Ectodermal cell (in vitro differentiated cells): ENCODE measurements at regions not wholly inside any gene's neighbourhood (a gene's known extent, or its start where the extent isn't known, plus 50 kb on each side); places are given as distances from the start of the nearest gene placed in this dataset.

Source experiments
- H3K27ac ChIP-seq: 2 replicates; pipeline ENCODE4 v1.7.0; 2013; ENCODE audit warnings: mild to moderate bottlenecking, low read depth, low read length; ENCODE audit not compliant: insufficient read depth, poor library complexity, severe bottlenecking
- H3K27me3 ChIP-seq: 2 replicates; pipeline ENCODE4 v1.7.0; 2013; ENCODE audit warnings: mild to moderate bottlenecking, low read length; ENCODE audit not compliant: insufficient read depth, control insufficient read depth, poor library complexity, severe bottlenecking
- H3K36me3 ChIP-seq: one replicate; pipeline ENCODE4 v1.7.0; 2013; ENCODE audit warnings: low read length; ENCODE audit not compliant: control insufficient read depth, insufficient read depth
- H3K4me1 ChIP-seq: one replicate; pipeline ENCODE4 v1.7.0; 2013; ENCODE audit warnings: low read length; ENCODE audit not compliant: control insufficient read depth, insufficient read depth
- H3K4me3 ChIP-seq: 2 replicates; pipeline ENCODE4 v1.7.0; 2013; ENCODE audit warnings: low read depth, low read length, control low read depth; ENCODE audit not compliant: insufficient read depth
- H3K9me3 ChIP-seq: 2 replicates; pipeline ENCODE4 v1.7.0; 2013; ENCODE audit warnings: mild to moderate bottlenecking, low read length, moderate library complexity; ENCODE audit not compliant: control insufficient read depth
- WGBS, 2 experiments: methylation state at CpG; one replicate each; pipeline ENCODE4 v1.1.7; 2013; ENCODE audit warnings: missing lambda C conversion rate in 2 of 2; 5-methylcytosine and 5-hydroxymethylcytosine counted together

DNA sequence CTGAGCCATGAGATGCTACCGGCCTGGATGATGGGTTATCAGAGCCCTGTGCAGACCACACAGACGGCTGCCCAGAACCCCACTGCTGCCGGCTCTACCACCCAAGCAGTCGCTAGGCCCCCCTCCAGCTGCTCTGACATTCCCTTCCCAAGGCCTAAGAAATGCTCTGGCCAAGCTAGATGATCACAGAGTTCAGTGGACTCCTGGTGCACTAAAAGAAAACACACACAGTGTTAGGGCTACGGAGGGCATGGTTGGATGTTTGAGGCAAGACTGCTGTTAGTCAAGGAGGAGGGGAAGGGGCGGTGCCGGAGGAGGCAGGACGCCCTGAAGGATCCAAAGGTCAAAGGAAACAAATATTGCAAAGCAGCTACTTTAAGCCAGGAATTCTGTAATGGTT is 174.5 kb downstream of the MYCN start:
- WGBS, 2 experiments: 71 to 73% methylated on average over 8 of the region's 8 CpGs

DNA sequence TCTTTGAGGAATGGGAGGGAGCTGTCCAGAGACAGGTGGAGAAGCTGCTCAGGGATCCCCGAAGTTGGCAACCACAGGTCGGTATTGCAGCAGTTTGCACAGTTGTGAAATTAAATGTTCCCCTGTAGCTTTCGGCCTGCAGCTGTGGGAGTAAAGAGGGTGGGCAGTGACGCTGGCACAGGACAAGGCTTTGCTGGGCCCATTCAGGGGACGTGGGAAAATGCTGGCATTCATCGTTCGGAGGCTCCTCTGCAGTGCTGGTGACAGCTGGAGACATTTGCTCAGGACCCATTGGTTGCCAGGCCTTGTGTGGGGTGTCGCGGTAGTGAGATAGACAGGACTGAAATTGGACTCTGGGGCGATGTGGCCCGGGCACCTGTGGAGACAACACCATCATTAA is 173.7 kb downstream of the MYCN start:
- H3K27me3 ChIP-seq: no peaks in the 10 kb centered on the region
- 94 to 95% methylated on average over 11 of the region's 11 CpGs for WGBS, 2 experiments

More for the DNA sequence above, 174.5 kb downstream of the MYCN start:
- Histone ChIP-seq H3K4me3 (no peak overlapping the region), H3K27ac (no peak overlapping the region), H3K4me1 (peaks cover 18% of the 10 kb centered on the region), H3K36me3 (no peaks in the 10 kb centered on the region), H3K27me3 (no peaks in the 10 kb centered on the region), H3K9me3 (no peaks in the 10 kb centered on the region)

DNA sequence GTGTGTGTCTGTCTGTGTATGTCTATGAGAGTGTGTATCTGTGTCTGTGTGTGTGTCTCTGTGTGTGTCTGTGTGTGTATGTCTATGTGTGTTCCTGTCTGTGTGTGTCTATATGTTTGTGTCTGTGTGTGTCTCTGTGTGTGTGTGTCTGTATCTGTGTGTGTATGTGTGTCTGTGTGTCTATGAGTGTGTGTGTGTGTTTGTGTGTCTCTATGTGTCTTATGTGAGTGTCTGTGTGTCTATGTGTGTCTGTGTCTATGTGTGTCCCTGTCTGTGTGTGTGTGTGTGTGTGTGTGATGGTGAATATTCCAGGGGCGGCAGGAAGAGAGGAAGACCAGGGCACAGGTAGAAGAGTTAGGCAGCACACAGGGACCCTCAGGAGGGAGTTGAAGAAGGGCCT is 173.2 kb downstream of the MYCN start:
- H3K4me1 ChIP-seq: peaks cover 18% of the 10 kb centered on the region
- no peaks in the 10 kb centered on the region for H3K27me3 ChIP-seq
- no peaks in the 10 kb centered on the region for H3K36me3 ChIP-seq
- 81 to 97% methylated on average over 1 of the region's 1 CpG for WGBS, 2 experiments
- H3K4me3 ChIP-seq: no peak overlapping the region
- H3K27ac ChIP-seq: no peak overlapping the region
- H3K9me3 ChIP-seq: no peaks in the 10 kb centered on the region

More for the DNA sequence above, 173.7 kb downstream of the MYCN start:
- H3K4me1 ChIP-seq: peaks cover 18% of the 10 kb centered on the region
- no peaks in the 10 kb centered on the region for H3K9me3 ChIP-seq
- no peak overlapping the region for H3K27ac ChIP-seq
- no peak overlapping the region for H3K4me3 ChIP-seq
- H3K36me3 ChIP-seq: no peaks in the 10 kb centered on the region

- Histone ChIP-seq H3K9me3 (no peaks in the 10 kb centered on the region), H3K27me3 (no peaks in the 10 kb centered on the region), H3K4me1 (peaks cover 18% of the 10 kb centered on the region), H3K27ac (no peak overlapping the region), H3K36me3 (no peaks in the 10 kb centered on the region), H3K4me3 (no peak overlapping the region)
- 63 to 66% methylated on average over 3 of the region's 3 CpGs for WGBS, 2 experiments
These were observed 172.7 kb downstream of the MYCN start for GRCh38 chr2:16112972-16113560.

- WGBS, 2 experiments: 94 to 95% methylated on average over 7 of the region's 7 CpGs
- peaks cover 18% of the 10 kb centered on the region for H3K4me1 ChIP-seq
- no peaks in the 10 kb centered on the region for H3K27me3 ChIP-seq
- H3K36me3 ChIP-seq: no peaks in the 10 kb centered on the region
- H3K9me3 ChIP-seq: no peaks in the 10 kb centered on the region
- H3K27ac ChIP-seq: no peak overlapping the region
- no peak overlapping the region for H3K4me3 ChIP-seq
These were observed 172.1 kb downstream of the MYCN start for GRCh38 chr2:16112251-16112971.

DNA sequence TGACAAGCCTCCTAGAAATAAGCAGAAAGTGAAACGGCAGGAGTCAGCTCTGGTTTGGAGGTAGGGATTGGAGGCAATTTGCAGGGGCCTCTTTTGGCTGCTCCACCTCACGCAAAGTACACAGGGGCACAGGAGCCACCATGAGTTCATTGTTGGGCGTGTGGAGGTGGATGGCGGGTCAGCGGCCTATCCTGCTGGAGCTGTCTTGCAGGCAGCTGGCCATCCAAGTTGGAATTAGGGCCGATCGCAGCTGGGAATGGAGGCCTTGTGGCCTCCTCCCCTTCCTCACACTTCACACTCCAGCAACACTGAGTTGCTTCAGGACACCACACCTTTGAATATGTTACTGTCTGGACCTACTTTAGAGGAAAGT is 171.5 kb downstream of the MYCN start:
- WGBS, 2 experiments: 95 to 97% methylated on average over 7 of the region's 7 CpGs
- Histone ChIP-seq H3K4me3 (no peak overlapping the region), H3K27ac (no peak overlapping the region), H3K9me3 (no peaks in the 10 kb centered on the region), H3K36me3 (no peaks in the 10 kb centered on the region), H3K27me3 (no peaks in the 10 kb centered on the region), H3K4me1 (peaks cover 18% of the 10 kb centered on the region)

DNA sequence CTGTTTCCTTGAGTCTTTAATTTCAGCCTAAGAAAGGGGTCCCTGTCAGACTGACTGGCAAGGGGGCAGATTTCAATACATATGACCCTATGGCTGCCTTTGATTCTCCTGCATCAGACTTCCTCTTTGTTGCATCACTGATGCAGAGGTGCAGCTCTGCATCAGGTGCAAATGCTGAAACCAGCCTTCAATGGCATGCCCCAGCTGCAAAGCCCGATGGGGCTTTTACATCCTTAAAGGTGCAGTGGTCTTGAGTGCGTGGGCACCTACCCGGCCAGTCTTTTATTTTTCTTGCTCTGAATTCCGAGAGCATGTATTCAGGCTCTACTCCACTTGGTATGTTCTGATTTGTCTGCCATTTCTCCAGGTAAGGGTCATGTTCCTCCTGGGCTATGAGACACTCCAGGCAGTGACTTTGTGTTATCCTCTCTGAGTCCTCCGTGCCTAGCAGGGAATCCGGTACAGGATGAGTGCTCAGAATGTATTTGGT is 169.5 kb downstream of the MYCN start:
- 95 to 97% methylated on average over 6 of the region's 6 CpGs for WGBS, 2 experiments
- H3K4me1 ChIP-seq: peaks cover 16% of the 10 kb centered on the region
- no peak overlapping the region for H3K27ac ChIP-seq
- no peaks in the 10 kb centered on the region for H3K36me3 ChIP-seq
- H3K27me3 ChIP-seq: no peaks in the 10 kb centered on the region
- no peaks in the 10 kb centered on the region for H3K9me3 ChIP-seq
- no peak overlapping the region for H3K4me3 ChIP-seq

DNA sequence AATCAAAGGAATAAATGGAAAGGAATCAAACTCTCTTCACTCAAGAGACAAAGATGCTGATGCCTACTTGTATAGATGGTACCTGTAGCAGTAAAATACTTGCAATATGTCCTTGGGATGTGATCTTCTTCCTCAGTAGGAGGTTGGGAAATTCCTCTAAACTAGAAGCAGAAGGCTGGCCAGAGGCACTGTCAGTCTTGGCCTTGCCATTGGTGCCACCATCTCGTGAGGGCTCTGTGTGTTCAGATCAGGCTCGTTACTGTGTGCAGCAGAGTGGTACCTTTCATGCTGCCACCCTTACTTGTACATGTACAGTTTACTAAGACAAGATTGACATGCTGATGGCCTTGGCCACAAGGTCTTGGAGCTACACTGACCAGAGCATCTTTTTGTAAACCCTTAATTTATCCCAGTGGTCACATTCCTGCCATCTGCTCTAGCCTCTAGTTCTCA is 169.0 kb downstream of the MYCN start:
- Histone ChIP-seq H3K27me3 (no peaks in the 10 kb centered on the region), H3K27ac (no peak overlapping the region), H3K4me1 (peaks cover 16% of the 10 kb centered on the region), H3K9me3 (no peaks in the 10 kb centered on the region), H3K4me3 (no peak overlapping the region), H3K36me3 (no peaks in the 10 kb centered on the region)
- WGBS, 2 experiments: 89 to 97% methylated on average over 2 of the region's 2 CpGs

DNA sequence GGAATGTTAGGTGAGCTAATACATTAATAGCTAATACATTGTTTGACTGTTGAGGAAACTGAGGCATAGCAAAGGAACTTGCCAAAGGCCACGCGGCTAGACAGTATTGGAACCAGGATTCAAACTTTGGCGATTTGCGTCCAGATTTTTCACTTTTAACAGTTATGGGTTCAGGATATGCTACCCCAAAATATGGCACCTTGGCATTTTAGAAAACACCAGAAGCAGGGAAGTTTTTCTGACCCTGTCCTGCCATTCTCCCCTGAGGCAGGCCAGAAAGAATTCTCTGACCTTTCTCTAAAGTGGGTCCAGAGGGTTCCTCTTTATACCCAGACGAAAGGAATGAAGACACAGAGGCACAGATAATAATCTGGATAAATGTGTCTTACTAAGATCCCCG is 166.9 kb downstream of the MYCN start:
- Histone ChIP-seq H3K4me1 (peaks cover 31% of the 10 kb centered on the region), H3K9me3 (no peaks in the 10 kb centered on the region), H3K36me3 (no peaks in the 10 kb centered on the region), H3K27me3 (no peaks in the 10 kb centered on the region), H3K4me3 (no peak overlapping the region), H3K27ac (no peak overlapping the region)
- WGBS, 2 experiments: 93 to 96% methylated on average over 5 to 6 of the region's 6 CpGs

DNA sequence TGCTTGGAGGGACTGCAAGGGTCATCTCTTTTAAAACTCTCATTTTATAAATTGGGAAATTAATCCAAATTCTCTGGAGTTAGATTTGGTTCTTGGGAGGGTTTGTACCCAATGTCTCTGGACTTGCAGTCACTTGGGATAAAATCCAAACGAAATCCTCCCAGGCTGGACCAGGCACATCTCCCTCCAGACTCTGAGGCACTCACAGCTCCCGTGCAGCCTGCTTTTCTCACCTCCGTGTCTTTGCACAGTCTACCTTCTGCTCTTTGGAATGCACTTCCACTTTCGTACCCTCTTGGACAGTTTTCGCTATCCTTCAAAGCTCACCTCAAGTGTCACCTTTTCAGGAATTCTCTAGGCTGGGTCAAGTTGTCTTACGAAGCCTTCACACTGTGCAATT is 166.3 kb downstream of the MYCN start:
- Histone ChIP-seq H3K27ac (no peak overlapping the region), H3K27me3 (no peaks in the 10 kb centered on the region), H3K36me3 (no peaks in the 10 kb centered on the region), H3K4me3 (no peak overlapping the region), H3K9me3 (no peaks in the 10 kb centered on the region), H3K4me1 (peaks cover 35% of the 10 kb centered on the region)
- 76 to 77% methylated on average over 6 of the region's 6 CpGs for WGBS, 2 experiments
